GM12872 (cell line): ENCODE measurements at regions not wholly inside any gene's neighbourhood (a gene's known extent, or its start where the extent isn't known, plus 50 kb on each side); places are given as distances from the start of the nearest gene placed in this dataset.

ENCODE experiments used
- TF ChIP-seq, protein P1 (sequence below): IDR thresholded peaks from 3 replicates; pipeline ENCODE4 v1.5.1; 2011; ENCODE audit warnings: low read depth, mild to moderate bottlenecking, low read length, moderate library complexity; ENCODE audit not compliant: insufficient read depth

GRCh38 chr10:44309939-44310761 is 74.7 kb downstream of the CXCL12 start:
- TF ChIP-seq, protein P1, sequence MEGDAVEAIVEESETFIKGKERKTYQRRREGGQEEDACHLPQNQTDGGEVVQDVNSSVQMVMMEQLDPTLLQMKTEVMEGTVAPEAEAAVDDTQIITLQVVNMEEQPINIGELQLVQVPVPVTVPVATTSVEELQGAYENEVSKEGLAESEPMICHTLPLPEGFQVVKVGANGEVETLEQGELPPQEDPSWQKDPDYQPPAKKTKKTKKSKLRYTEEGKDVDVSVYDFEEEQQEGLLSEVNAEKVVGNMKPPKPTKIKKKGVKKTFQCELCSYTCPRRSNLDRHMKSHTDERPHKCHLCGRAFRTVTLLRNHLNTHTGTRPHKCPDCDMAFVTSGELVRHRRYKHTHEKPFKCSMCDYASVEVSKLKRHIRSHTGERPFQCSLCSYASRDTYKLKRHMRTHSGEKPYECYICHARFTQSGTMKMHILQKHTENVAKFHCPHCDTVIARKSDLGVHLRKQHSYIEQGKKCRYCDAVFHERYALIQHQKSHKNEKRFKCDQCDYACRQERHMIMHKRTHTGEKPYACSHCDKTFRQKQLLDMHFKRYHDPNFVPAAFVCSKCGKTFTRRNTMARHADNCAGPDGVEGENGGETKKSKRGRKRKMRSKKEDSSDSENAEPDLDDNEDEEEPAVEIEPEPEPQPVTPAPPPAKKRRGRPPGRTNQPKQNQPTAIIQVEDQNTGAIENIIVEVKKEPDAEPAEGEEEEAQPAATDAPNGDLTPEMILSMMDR, result no peak

GRCh38 chr10:44309361-44309760 is 75.5 kb downstream of the CXCL12 start:
- TF ChIP-seq, protein P1, result no peak

- TF ChIP-seq, protein P1, result no peak
These were observed 76.0 kb downstream of the CXCL12 start for GRCh38 chr10:44308935-44309334.

DNA sequence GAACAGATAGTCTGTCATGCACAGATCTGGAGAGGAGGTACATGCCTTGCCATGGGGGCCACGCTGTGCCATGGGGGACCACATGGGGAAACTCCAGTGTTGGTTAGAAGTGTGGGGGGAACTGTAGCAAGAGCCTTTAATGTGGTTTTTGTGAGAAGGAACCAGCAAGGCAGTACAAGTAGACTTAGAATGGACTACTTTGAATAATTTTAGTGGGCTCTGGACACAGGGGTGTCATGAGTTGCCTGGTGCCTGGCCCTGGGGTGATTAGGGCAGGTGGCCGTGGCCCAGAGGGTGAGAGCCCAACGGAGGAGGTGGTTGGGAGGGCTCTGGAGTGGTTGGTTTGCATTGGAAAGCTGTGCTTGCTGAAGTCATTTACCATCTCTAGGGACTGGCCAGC is 77.2 kb downstream of the CXCL12 start:
- TF ChIP-seq, protein P1, result no peak

GRCh38 chr10:44306762-44307161 is 78.1 kb downstream of the CXCL12 start:
- TF ChIP-seq, protein P1, result no peak

DNA sequence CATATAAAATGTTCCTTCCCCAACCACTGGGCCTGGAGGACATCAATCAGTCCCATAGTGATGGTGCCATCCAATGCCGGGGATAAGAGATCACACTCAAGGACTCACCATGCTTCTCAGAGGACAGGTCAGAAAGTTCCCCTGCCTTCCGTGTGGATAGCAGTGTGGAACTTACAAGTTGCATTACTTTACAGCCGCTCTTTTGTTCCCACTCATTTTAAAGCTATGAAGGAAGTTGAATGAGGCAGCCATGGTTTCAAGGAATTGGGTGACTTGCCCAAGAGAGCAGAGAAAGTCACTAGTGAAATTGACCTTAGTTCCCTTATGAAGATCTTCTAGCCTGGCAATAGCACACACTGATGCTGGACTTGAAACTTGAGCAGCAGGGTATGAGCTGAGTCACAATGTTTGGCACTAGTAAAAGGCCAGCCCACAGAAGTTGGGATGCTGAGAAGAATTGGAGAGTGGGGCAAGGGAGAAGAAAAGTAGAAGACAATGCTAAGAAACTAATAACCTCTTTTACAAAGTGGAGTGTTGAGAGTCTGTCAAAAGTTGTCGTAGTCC is 78.7 kb downstream of the CXCL12 start:
- TF ChIP-seq, protein P1, result no peak

DNA sequence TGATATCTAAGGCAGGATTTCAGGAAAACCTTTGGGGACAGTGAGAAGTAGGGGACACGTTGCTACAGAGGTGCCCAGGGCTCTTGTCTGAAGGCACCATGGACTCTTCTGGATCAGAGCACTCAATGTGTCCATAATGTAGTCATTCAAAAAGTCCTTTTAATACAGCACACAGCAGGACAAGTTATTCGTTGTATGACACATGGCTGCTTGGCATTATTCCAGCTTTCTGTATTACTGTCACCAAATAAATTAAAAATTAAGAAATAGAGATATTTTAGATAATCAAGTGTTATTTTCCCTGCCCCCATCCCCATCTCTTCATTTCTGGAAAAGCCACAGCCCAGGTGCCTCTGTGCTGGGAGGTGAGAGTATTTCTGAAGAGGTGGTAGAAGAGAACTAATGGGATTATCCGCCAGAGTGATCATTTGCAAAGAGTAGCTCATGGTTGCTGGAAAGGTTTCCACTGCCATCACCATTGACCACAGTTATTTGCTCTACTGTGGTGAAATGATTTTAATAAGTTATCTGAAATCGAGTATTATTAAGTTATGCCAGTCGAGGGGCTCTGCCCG is 83.0 kb downstream of the CXCL12 start:
- TF ChIP-seq, protein P1, result no peak
